ENCODE measurements at regions not wholly inside any gene's neighbourhood (a gene's known extent, or its start where the extent isn't known, plus 50 kb on each side); places are given as distances from the start of the nearest gene placed in this dataset.

GRCh38 chr5:155897761-155898160 lies 429.2 kb upstream of the SGCD start:
- H3K4me3 ChIP-seq (ENCODE audit: low read depth, low read length), result no peak overlapping the region
- no peak for DNase-seq (ENCODE audit: low read depth)
- TF ChIP-seq, protein P1, sequence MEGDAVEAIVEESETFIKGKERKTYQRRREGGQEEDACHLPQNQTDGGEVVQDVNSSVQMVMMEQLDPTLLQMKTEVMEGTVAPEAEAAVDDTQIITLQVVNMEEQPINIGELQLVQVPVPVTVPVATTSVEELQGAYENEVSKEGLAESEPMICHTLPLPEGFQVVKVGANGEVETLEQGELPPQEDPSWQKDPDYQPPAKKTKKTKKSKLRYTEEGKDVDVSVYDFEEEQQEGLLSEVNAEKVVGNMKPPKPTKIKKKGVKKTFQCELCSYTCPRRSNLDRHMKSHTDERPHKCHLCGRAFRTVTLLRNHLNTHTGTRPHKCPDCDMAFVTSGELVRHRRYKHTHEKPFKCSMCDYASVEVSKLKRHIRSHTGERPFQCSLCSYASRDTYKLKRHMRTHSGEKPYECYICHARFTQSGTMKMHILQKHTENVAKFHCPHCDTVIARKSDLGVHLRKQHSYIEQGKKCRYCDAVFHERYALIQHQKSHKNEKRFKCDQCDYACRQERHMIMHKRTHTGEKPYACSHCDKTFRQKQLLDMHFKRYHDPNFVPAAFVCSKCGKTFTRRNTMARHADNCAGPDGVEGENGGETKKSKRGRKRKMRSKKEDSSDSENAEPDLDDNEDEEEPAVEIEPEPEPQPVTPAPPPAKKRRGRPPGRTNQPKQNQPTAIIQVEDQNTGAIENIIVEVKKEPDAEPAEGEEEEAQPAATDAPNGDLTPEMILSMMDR (IDR thresholded peaks at IDR 0.05; ENCODE audit: low read depth, low read length, missing control alignments), result no peak
- in situ Hi-C loops (cut with HindIII; ENCODE audit: low sequenced_read_pairs), result no loop called here

DNA sequence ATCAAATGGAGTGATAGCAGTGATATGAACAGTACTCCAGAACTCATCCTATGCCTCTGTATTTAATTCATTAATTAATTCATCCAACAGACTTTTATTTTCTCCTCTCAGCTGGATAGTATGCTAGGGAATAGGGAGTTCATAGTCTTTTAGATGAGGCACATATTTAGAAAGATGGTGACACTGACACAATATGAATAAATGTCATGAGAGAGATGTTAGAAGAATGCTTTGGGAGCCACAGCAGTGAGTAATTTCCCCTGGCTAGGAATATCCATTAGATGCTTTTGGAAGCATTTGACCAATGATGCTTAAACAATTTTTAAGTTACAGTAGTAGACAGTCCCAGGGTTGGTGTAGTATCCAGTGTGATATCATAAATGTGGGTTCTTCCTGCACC lies 428.7 kb upstream of the SGCD start:
- in situ Hi-C loops (cut with HindIII; ENCODE audit: low sequenced_read_pairs), result no loop called here
- TF ChIP-seq, protein P1 (IDR thresholded peaks at IDR 0.05; ENCODE audit: low read depth, low read length, missing control alignments), result no peak
- no peak overlapping the region for H3K4me3 ChIP-seq (ENCODE audit: low read depth, low read length)
- no peak for DNase-seq (ENCODE audit: low read depth)

GRCh38 chr5:155903791-155904190 lies 423.2 kb upstream of the SGCD start:
- H3K4me3 ChIP-seq (ENCODE audit: low read depth, low read length), result no peak overlapping the region
- in situ Hi-C loops (cut with HindIII; ENCODE audit: low sequenced_read_pairs), result no loop called here
- no peak for DNase-seq (ENCODE audit: low read depth)
- TF ChIP-seq, protein P1 (IDR thresholded peaks at IDR 0.05; ENCODE audit: low read depth, low read length, missing control alignments), result no peak

DNA sequence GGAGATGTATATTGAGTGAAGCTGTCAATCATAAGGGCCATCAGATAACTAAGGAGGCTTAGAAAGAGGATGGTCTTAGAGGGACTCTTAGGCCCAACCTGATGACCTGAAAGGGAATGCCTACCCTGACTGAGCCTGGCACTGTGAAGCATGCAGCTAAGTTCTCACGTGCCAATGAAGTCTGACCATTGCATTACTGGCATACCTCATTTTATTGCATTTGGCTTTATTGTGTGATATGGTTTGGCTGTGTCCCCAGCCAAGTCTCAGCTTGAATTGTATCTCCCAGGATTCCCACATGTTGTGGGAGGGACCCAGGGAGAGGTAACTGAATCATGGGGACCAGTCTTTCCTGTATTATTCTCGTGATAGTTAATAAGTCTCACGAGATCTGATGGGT lies 421.6 kb upstream of the SGCD start:
- in situ Hi-C loops (cut with HindIII; ENCODE audit: low sequenced_read_pairs), result no loop called here
- H3K4me3 ChIP-seq (ENCODE audit: low read depth, low read length), result no peak overlapping the region
- TF ChIP-seq, protein P1 (IDR thresholded peaks at IDR 0.05; ENCODE audit: low read depth, low read length, missing control alignments), result no peak
- peak; percentile 16 for DNase-seq (ENCODE audit: low read depth)

- TF ChIP-seq, protein P1 (IDR thresholded peaks at IDR 0.05; ENCODE audit: low read depth, low read length, missing control alignments), result no peak
- no peak for DNase-seq (ENCODE audit: low read depth)
- no peak overlapping the region for H3K4me3 ChIP-seq (ENCODE audit: low read depth, low read length)
- in situ Hi-C loops (cut with HindIII; ENCODE audit: low sequenced_read_pairs), result no loop called here
Observed at GRCh38 chr5:155906046-155906445, 420.9 kb upstream of the SGCD start.

- TF ChIP-seq, protein P1 (IDR thresholded peaks at IDR 0.05; ENCODE audit: low read depth, low read length, missing control alignments), result no peak
- in situ Hi-C loops (cut with HindIII; ENCODE audit: low sequenced_read_pairs), result no loop called here
Observed at GRCh38 chr5:155908543-155908942, 418.4 kb upstream of the SGCD start.

DNA sequence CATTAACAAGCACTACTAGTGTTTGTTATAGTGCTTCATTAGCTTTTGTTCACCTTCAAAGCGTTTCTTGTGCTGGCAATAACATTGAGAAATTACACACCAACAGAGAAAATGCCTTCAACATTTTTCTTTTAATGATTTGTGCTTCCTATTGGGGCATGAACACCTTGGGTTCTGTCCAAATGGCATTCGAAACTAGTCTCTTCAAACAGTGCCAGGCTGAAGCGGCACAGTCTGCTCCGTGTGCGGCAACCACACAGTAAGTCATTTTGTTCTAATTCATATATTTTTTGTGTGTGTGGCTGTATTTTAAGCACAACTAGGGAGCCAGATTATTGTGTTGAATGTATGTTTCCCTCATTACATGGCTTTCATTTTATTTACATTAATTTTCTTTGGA lies 414.7 kb upstream of the SGCD start:
- TF ChIP-seq, protein P1 (IDR thresholded peaks at IDR 0.05; ENCODE audit: low read depth, low read length, missing control alignments), result no peak
- in situ Hi-C loops (cut with HindIII; ENCODE audit: low sequenced_read_pairs), result no loop called here
- DNase-seq (ENCODE audit: low read depth), result no peak
- H3K4me3 ChIP-seq (ENCODE audit: low read depth, low read length), result no peak overlapping the region

More at GRCh38 chr5:155908543-155908942, 418.4 kb upstream of the SGCD start:
- no peak for DNase-seq (ENCODE audit: low read depth)
- H3K4me3 ChIP-seq (ENCODE audit: low read depth, low read length), result no peak overlapping the region
